ENCODE measurements at regions not wholly inside any gene's neighbourhood (a gene's known extent, or its start where the extent isn't known, plus 50 kb on each side); places are given as distances from the start of the nearest gene placed in this dataset.

DNA sequence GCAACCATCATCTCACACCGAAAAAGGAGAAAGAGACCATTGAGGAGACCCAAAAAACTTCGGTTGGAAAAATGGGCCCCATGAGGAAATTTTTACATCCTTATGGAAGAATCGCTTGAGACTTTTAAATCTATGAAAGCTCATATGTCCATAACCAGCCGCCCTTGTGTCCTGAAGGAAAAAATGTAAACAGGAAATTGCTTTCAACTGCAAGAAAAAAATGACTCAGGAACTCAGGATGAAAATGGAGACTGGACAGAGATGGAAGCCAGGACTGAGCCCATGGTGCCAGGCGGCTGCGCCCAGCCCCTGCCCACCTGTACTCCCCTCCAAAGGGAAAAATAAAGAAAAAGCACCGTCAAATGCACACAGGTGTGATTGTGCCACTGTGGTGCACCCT is 81.5 kb upstream of the SLC66A3 start:
- ATAC-seq (ENCODE audit: low read depth) (no peak), DNase-seq (no peak)
- ChIA-PET POLR2A (no interaction called here), CTCF (no interaction called here)
- TF ChIP-seq, protein P1, sequence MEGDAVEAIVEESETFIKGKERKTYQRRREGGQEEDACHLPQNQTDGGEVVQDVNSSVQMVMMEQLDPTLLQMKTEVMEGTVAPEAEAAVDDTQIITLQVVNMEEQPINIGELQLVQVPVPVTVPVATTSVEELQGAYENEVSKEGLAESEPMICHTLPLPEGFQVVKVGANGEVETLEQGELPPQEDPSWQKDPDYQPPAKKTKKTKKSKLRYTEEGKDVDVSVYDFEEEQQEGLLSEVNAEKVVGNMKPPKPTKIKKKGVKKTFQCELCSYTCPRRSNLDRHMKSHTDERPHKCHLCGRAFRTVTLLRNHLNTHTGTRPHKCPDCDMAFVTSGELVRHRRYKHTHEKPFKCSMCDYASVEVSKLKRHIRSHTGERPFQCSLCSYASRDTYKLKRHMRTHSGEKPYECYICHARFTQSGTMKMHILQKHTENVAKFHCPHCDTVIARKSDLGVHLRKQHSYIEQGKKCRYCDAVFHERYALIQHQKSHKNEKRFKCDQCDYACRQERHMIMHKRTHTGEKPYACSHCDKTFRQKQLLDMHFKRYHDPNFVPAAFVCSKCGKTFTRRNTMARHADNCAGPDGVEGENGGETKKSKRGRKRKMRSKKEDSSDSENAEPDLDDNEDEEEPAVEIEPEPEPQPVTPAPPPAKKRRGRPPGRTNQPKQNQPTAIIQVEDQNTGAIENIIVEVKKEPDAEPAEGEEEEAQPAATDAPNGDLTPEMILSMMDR (IDR thresholded peaks at IDR 0.05): no peak
- H3K9me3 Mint-ChIP-seq: no peaks in the 10 kb centered on the region
- no peaks in the 10 kb centered on the region for H3K4me1 Mint-ChIP-seq
- H3K27ac Mint-ChIP-seq: no peak overlapping the region
- no peak overlapping the region for H3K4me3 Mint-ChIP-seq
- H3K36me3 Mint-ChIP-seq (ENCODE audit: low read depth): no peaks in the 10 kb centered on the region
- peaks cover 17% of the 10 kb centered on the region for H3K27me3 Mint-ChIP-seq
- intact Hi-C loops (cut with micrococcal nuclease): no loop called here

DNA sequence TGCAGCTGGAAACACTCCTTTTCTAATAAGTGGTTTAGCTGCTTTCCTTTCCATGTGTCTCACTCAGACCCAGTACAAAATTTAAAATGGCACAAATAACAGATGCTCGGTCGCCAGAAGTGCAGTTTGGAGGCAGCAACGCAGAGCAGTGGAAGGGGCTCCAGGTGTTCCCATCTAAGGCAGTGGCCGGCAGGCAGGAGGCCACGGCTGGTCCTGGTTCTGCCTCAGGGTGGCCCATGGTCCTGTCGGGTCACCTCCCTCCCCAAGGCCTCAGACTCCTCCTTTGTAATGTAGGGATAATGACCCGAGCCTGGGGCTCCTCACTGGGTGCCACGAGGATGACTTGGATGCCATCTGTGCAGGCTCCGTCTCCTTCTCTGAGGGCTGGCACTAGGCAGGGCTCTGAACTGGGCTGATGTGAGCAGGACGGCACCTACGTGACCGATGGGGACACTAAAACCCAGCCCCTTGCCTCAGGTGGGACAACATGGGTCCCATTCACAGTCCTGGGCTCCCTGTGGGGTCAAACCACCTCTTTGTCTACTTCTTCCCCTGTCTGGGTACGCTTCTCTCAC is 80.9 kb upstream of the SLC66A3 start:
- no peak for DNase-seq
- Mint-ChIP-seq H3K4me3 (no peak overlapping the region), H3K27ac (no peak overlapping the region), H3K36me3 (ENCODE audit: low read depth) (no peaks in the 10 kb centered on the region), H3K4me1 (no peaks in the 10 kb centered on the region), H3K27me3 (peaks cover 15% of the 10 kb centered on the region), H3K9me3 (no peaks in the 10 kb centered on the region)
- no peak for ATAC-seq (ENCODE audit: low read depth)
- intact Hi-C loops (cut with micrococcal nuclease): no loop called here
- TF ChIP-seq, protein P1 (IDR thresholded peaks at IDR 0.05): no peak
- CTCF ChIA-PET: no interaction called here
- POLR2A ChIA-PET: no interaction called here

DNA sequence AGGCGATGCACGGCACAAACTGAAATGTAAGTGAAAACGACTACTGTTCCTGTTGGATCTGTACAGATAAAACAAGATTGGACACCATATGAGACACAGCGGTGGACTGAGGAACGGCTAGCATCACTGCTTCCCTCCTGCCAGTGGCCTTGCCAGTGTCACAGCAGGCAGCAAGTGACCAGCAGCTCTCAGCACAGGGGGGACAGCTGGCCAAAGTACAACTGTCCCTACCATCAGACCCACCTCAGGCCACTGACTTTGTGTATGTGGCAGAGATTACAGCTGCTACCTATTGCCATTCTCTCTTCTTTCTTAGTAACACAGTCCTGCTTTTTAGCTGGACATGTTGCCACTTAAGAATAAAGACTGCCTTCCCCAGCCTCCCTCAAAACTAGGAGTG is 80.0 kb upstream of the SLC66A3 start:
- Mint-ChIP-seq H3K4me1 (no peaks in the 10 kb centered on the region), H3K4me3 (no peak overlapping the region), H3K9me3 (no peaks in the 10 kb centered on the region), H3K27ac (no peak overlapping the region), H3K36me3 (ENCODE audit: low read depth) (no peaks in the 10 kb centered on the region), H3K27me3 (peaks cover 15% of the 10 kb centered on the region)
- ATAC-seq (ENCODE audit: low read depth) (no peak), DNase-seq (no peak)
- intact Hi-C loops (cut with micrococcal nuclease): no loop called here
- ChIA-PET POLR2A (no interaction called here), CTCF (no interaction called here)
- TF ChIP-seq, protein P1 (IDR thresholded peaks at IDR 0.05): no peak

DNA sequence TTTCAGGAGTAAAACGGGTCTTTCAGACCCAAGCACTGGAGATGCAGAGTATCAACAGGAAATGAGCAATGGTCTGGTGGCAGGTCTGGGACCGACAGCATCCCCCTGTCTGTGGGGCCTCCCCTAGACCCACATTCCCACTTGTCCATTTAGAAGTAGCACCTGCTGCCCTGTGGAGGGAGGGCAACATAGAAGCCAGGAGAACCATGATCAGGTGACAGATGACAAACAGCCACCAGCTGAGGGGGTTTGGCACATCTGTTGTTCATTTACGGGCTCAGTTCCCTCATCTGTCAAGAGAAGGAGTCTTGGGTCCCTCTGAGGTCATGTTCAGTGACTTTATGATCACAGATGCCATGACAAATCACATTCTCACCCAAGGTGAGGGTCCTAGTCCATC is 77.9 kb upstream of the SLC66A3 start:
- ATAC-seq (ENCODE audit: low read depth): no peak
- no peaks in the 10 kb centered on the region for H3K4me1 Mint-ChIP-seq
- TF ChIP-seq, protein P1 (IDR thresholded peaks at IDR 0.05): no peak
- ChIA-PET POLR2A (no interaction called here), CTCF (no interaction called here)
- no peaks in the 10 kb centered on the region for H3K9me3 Mint-ChIP-seq
- no peak overlapping the region for H3K27ac Mint-ChIP-seq
- DNase-seq: no peak
- peaks cover 10% of the 10 kb centered on the region for H3K27me3 Mint-ChIP-seq
- no peaks in the 10 kb centered on the region for H3K36me3 Mint-ChIP-seq (ENCODE audit: low read depth)
- H3K4me3 Mint-ChIP-seq: no peak overlapping the region
- intact Hi-C loops (cut with micrococcal nuclease): no loop called here

DNA sequence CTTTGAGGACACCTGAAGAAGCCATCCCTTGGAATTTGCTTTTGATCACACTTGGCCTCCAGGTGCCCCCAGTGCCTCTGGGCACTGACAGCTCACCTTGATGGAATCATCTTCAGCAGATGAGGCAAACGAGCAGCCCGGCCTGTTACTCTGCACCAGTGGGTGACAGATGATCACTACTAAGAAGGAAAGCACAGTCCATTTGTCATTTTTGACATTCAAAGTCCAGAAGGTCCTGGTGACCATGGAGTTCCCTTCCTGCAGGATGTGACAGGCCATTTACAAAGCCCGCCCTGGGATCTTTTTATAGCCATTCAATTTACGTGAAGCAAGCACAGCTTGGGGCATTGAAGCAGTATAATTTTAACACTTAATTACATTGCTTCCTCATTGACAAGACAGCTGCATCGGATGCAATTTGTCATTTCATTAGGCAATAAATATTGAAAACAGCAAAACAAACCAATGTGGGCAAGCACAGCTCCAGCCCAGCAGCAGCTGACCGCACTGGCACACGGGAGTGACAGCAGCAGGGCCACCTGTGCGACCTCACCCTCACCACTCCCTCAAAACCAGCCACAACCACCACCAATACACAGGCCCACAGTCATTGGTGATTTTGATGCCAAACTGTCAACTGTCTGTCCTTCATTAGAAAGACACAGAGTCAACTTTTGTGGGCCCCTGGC is 76.0 kb upstream of the SLC66A3 start:
- Mint-ChIP-seq H3K27me3 (peaks cover 7% of the 10 kb centered on the region), H3K27ac (no peak overlapping the region), H3K4me3 (no peak overlapping the region), H3K9me3 (no peaks in the 10 kb centered on the region), H3K4me1 (no peaks in the 10 kb centered on the region), H3K36me3 (ENCODE audit: low read depth) (no peaks in the 10 kb centered on the region)
- DNase-seq (no peak), ATAC-seq (ENCODE audit: low read depth) (no peak)
- TF ChIP-seq, protein P1 (IDR thresholded peaks at IDR 0.05): no peak
- ChIA-PET POLR2A (no interaction called here), CTCF (no interaction called here)
- intact Hi-C loops (cut with micrococcal nuclease): no loop called here
